ENCODE measurements at regions not wholly inside any gene's neighbourhood (a gene's known extent, or its start where the extent isn't known, plus 50 kb on each side); places are given as distances from the start of the nearest gene placed in this dataset.

DNA sequence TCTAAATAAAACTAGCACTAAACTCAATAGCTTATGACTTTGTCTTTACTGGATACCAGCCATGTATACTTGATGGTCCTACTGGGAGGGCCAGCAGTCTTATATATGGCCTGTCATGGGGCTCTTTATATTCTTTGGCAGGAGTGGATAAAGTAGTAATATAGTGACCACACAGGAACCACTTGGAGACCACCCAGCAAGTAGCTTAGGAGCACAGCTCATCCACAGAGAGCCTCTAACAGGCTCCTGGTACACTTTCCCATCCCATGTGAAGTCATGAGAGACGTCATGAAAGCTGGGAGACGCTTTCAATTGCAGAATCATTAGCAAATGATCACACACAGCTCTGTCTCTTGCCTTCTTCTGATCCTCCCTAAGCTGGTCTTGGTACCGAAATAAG lies 360.9 kb upstream of the ACVR2A start:
- H4K20me1 ChIP-seq (replicated peaks; ENCODE audit: insufficient read depth): no peaks in the 10 kb centered on the region
- no peak overlapping the region for H3K4me3 ChIP-seq
- no peak for DNase-seq (ENCODE audit: low spot score)
- H3K36me3 ChIP-seq (ENCODE audit: insufficient read depth): no peaks in the 10 kb centered on the region
- H3K27me3 ChIP-seq (ENCODE audit: insufficient read depth): no peaks in the 10 kb centered on the region
- no peaks in the 10 kb centered on the region for H3K9me3 Mint-ChIP-seq
- H3K4me1 Mint-ChIP-seq: peaks cover 52% of the 10 kb centered on the region
- no peak overlapping the region for H3K27ac ChIP-seq (ENCODE audit: low read depth)
- no peaks in the 10 kb centered on the region for H3K27me3 Mint-ChIP-seq (ENCODE audit: insufficient read depth, low read depth, poor library complexity)
- no peak overlapping the region; the same call in 1 of the 2 replicates for H3K4me2 ChIP-seq
- peaks cover 8% of the 10 kb centered on the region; the same call in 1 of the 2 replicates for H3K9me2 ChIP-seq (ENCODE audit: insufficient read depth)
- H3K27ac Mint-ChIP-seq: no peak overlapping the region
- H3K36me3 Mint-ChIP-seq (ENCODE audit: low read depth): no peaks in the 10 kb centered on the region
- H2AFZ ChIP-seq: no peak overlapping the region
- ATAC-seq: no peak
- no peaks in the 10 kb centered on the region for H3K79me2 ChIP-seq (replicated peaks; ENCODE audit: insufficient read depth)
- TF ChIP-seq EZH2phosphoT487 (IDR thresholded peaks at IDR 0.05; ENCODE audit: unreplicated experiment) (no peak), ZNF114 (CRISPR knock-in tag; IDR thresholded peaks at IDR 0.05) (no peak), ZNF331 (CRISPR knock-in tag; IDR thresholded peaks at IDR 0.05; ENCODE audit: low read depth) (no peak), POLR2AphosphoS5 (IDR thresholded peaks at IDR 0.05; ENCODE audit: low read depth) (no peak)
- TF ChIP-seq, protein P1, sequence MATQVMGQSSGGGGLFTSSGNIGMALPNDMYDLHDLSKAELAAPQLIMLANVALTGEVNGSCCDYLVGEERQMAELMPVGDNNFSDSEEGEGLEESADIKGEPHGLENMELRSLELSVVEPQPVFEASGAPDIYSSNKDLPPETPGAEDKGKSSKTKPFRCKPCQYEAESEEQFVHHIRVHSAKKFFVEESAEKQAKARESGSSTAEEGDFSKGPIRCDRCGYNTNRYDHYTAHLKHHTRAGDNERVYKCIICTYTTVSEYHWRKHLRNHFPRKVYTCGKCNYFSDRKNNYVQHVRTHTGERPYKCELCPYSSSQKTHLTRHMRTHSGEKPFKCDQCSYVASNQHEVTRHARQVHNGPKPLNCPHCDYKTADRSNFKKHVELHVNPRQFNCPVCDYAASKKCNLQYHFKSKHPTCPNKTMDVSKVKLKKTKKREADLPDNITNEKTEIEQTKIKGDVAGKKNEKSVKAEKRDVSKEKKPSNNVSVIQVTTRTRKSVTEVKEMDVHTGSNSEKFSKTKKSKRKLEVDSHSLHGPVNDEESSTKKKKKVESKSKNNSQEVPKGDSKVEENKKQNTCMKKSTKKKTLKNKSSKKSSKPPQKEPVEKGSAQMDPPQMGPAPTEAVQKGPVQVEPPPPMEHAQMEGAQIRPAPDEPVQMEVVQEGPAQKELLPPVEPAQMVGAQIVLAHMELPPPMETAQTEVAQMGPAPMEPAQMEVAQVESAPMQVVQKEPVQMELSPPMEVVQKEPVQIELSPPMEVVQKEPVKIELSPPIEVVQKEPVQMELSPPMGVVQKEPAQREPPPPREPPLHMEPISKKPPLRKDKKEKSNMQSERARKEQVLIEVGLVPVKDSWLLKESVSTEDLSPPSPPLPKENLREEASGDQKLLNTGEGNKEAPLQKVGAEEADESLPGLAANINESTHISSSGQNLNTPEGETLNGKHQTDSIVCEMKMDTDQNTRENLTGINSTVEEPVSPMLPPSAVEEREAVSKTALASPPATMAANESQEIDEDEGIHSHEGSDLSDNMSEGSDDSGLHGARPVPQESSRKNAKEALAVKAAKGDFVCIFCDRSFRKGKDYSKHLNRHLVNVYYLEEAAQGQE (IDR thresholded peaks at IDR 0.05; ENCODE audit: unreplicated experiment): no peak
- TF ChIP-seq, protein P2, sequence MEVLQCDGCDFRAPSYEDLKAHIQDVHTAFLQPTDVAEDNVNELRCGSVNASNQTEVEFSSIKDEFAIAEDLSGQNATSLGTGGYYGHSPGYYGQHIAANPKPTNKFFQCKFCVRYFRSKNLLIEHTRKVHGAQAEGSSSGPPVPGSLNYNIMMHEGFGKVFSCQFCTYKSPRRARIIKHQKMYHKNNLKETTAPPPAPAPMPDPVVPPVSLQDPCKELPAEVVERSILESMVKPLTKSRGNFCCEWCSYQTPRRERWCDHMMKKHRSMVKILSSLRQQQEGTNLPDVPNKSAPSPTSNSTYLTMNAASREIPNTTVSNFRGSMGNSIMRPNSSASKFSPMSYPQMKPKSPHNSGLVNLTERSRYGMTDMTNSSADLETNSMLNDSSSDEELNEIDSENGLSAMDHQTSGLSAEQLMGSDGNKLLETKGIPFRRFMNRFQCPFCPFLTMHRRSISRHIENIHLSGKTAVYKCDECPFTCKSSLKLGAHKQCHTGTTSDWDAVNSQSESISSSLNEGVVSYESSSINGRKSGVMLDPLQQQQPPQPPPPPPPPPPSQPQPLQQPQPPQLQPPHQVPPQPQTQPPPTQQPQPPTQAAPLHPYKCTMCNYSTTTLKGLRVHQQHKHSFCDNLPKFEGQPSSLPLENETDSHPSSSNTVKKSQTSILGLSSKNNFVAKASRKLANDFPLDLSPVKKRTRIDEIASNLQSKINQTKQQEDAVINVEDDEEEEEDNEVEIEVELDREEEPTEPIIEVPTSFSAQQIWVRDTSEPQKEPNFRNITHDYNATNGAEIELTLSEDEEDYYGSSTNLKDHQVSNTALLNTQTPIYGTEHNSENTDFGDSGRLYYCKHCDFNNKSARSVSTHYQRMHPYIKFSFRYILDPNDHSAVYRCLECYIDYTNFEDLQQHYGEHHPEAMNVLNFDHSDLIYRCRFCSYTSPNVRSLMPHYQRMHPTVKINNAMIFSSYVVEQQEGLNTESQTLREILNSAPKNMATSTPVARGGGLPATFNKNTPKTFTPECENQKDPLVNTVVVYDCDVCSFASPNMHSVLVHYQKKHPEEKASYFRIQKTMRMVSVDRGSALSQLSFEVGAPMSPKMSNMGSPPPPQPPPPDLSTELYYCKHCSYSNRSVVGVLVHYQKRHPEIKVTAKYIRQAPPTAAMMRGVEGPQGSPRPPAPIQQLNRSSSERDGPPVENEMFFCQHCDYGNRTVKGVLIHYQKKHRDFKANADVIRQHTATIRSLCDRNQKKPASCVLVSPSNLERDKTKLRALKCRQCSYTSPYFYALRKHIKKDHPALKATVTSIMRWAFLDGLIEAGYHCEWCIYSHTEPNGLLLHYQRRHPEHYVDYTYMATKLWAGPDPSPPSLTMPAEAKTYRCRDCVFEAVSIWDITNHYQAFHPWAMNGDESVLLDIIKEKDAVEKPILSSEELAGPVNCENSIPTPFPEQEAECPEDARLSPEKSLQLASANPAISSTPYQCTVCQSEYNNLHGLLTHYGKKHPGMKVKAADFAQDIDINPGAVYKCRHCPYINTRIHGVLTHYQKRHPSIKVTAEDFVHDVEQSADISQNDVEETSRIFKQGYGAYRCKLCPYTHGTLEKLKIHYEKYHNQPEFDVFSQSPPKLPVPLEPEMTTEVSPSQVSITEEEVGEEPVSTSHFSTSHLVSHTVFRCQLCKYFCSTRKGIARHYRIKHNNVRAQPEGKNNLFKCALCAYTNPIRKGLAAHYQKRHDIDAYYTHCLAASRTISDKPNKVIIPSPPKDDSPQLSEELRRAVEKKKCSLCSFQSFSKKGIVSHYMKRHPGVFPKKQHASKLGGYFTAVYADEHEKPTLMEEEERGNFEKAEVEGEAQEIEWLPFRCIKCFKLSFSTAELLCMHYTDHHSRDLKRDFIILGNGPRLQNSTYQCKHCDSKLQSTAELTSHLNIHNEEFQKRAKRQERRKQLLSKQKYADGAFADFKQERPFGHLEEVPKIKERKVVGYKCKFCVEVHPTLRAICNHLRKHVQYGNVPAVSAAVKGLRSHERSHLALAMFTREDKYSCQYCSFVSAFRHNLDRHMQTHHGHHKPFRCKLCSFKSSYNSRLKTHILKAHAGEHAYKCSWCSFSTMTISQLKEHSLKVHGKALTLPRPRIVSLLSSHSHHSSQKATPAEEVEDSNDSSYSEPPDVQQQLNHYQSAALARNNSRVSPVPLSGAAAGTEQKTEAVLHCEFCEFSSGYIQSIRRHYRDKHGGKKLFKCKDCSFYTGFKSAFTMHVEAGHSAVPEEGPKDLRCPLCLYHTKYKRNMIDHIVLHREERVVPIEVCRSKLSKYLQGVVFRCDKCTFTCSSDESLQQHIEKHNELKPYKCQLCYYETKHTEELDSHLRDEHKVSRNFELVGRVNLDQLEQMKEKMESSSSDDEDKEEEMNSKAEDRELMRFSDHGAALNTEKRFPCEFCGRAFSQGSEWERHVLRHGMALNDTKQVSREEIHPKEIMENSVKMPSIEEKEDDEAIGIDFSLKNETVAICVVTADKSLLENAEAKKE (CRISPR knock-in tag; IDR thresholded peaks at IDR 0.05): no peak
- TF ChIP-seq, protein P3, sequence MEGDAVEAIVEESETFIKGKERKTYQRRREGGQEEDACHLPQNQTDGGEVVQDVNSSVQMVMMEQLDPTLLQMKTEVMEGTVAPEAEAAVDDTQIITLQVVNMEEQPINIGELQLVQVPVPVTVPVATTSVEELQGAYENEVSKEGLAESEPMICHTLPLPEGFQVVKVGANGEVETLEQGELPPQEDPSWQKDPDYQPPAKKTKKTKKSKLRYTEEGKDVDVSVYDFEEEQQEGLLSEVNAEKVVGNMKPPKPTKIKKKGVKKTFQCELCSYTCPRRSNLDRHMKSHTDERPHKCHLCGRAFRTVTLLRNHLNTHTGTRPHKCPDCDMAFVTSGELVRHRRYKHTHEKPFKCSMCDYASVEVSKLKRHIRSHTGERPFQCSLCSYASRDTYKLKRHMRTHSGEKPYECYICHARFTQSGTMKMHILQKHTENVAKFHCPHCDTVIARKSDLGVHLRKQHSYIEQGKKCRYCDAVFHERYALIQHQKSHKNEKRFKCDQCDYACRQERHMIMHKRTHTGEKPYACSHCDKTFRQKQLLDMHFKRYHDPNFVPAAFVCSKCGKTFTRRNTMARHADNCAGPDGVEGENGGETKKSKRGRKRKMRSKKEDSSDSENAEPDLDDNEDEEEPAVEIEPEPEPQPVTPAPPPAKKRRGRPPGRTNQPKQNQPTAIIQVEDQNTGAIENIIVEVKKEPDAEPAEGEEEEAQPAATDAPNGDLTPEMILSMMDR (conservative IDR thresholded peaks at IDR 0.05; ENCODE audit: low read depth in 2 of 2): no peak
- no peak overlapping the region for H3K4me3 Mint-ChIP-seq
- no peaks in the 10 kb centered on the region for H3F3A ChIP-seq (replicated peaks; ENCODE audit: low read depth)
- H3K4me1 ChIP-seq (ENCODE audit: insufficient read depth): peaks cover 52% of the 10 kb centered on the region

All from GM23338 (cell line).